IPS-NIHi11 (cell line): ENCODE measurements at regions not wholly inside any gene's neighbourhood (a gene's known extent, or its start where the extent isn't known, plus 50 kb on each side); places are given as distances from the start of the nearest gene placed in this dataset.
"Not testable (repeated sequence)": the region's sequence is repeated elsewhere in the genome, so short reads cannot be mapped to it uniquely, and the experiment has no call there.

ENCODE experiments used
- DNase-seq: peaks from one replicate; pipeline ENCODE4 v3.0.0; 2012; ENCODE audit warnings: mixed read lengths, low spot score

DNA sequence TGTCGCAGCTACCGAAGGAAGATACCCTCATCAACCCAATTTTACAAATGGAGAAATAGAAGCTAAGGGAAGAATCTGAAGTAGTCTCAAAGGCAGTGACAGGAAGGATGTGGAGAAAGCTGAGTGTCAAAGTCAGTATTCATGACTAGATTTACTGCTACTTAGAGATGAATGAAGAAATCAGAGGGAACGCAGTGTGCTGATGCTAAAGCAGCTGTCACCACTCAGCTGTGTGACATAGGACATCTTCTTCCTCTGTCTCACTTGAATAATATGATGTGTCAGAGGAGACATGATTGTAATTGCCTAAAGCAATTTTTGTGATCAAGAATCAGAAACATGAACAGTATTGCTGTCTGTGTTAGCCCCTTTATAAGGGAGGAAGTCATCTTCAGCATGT is 54.1 kb downstream of the RAB6D start:
- not testable (repeated sequence) for DNase-seq

DNA sequence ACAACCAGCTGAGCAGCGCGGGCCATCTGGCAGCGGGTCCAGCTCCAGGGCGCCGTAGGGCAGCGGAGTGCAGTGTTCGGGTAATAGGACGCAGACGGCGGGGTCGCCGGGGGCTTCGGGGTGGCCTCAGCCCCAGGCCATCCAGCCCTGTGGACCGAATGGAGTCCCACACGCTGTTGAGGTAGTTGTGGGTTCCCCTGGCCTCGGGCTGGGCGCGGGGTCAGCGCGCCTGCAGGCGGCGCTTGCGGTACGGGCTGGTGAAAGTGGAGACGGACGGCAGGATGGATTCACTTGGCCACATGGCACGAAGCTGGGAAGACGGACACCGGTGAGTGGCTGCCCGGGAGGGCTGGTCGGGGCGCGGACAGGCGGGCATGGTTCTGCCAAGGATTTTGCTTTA is 63.8 kb downstream of the RAB6D start:
- DNase-seq = peak; percentile 4

DNA sequence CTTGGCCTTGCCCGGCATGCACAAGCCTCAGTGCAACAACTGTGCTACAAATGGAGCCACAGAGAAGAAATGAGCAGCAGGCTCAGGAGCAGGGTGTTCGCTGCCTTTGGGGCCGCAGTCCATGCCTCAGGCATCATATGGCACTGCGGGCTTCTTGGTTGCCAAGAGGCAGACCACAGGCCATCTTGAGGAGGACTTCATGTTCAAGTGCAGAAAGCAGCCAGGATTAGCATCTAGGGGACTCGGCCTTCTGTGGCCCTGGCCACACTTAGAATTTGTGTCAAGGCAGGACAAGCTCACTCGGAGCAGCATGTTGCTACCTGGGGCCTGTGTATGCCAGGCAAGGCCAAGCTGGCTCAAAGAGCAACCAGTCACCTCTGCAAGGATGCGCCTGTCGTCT is 68.5 kb downstream of the POTEE start:
- not testable (repeated sequence) for DNase-seq

DNA sequence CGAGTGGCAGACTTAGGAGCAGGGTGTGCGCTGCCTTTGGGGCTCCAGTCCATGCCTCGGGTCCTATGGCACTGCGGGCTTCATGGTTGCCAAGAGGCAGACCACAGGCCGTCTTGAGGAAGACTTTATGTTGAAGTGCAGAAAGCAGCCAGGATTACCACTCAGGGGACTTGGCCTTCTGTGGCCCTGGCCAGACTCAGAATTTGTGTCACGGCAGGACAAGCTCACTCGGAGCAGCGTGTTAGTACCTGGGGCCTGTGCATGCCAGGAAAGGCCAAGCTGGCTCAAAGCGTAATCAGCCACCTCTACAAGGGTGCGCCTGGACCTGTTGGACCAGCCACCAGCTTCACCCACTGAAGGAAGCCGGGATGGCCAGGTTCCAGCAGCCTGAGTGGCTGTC is 68.0 kb downstream of the POTEE start:
- not testable (repeated sequence) for DNase-seq

DNA sequence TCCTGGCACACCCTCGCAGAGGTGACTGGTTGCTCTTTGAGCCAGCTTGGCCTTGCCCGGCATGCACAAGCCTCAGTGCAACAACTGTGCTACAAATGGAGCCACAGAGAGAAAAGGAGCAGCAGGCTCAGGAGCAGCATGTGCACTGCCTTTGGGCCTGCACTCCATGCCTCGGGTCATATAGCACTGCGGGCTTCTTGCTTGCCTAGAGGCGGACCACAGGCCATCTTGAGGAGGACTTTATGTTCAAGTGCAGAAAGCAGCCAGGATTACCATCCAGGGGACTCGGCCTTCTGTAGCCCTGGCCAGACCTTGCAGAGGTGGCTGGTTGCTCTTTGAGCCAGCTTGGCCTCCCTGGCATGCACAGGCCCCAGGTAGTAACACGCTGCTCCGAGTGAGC is 62.7 kb downstream of the POTEE start:
- not testable (repeated sequence) for DNase-seq

DNA sequence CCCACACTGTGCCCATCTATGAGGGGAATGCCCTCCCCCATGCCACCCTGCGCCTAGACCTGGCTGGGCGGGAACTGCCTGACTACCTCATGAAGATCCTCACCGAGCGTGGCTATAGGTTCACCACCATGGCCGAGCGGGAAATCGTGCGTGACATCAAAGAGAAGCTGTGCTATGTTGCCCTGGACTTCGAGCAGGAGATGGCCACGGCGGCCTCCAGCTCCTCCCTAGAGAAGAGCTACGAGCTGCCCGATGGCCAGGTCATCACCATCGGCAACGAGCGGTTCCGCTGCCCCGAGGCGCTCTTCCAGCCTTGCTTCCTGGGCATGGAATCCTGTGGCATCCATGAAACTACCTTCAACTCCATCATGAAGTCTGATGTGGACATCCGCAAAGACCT is 54.7 kb downstream of the POTEE start:
- DNase-seq = not testable (repeated sequence)
